A549 (cell line): ENCODE measurements at regions not wholly inside any gene's neighbourhood (a gene's known extent, or its start where the extent isn't known, plus 50 kb on each side); places are given as distances from the start of the nearest gene placed in this dataset.

Experiments
- ATAC-seq, 2 experiments: fragments of 200-7000 bp in 1 of 2; fragments of >200 bp in 1 of 2; cut with Nextera tagmentation in 1 of 2; cut with Tn5 transposase in 1 of 2; 3 replicates each; pipeline versions ENCODE4 v1.8.0 to v1.9.1; 2018 to 2020; ENCODE audit warnings: mild to moderate bottlenecking in 1 of 2, moderate library complexity in 1 of 2
- CTCF ChIA-PET: fragments of 300-600 bp; sonication (Branson Sonifier 250); formaldehyde crosslinking; extraction: SDS; loops from one replicate; lab custom pipeline; 2021; ENCODE audit warnings: antibody characterized with exemption, inconsistent platforms; lab: Yijun Ruan, JAX
- POLR2A ChIA-PET: fragments of 350-600 bp; formaldehyde crosslinking; extraction: SDS; loops from one replicate; lab custom pipeline; 2021; ENCODE audit warnings: antibody characterized with exemption, inconsistent platforms; lab: Yijun Ruan, JAX
- DNase-seq, 2 experiments: peaks; one replicate each; pipeline versions ENCODE4 v3.0.0 to v3.0.0-alpha.2; 2011 to 2016; ENCODE audit warnings: low read depth in 1 of 2, low spot score in 1 of 2
- FAIRE-seq: peaks from 2 replicates; lab custom pipeline; 2011; peaks lifted over from hg19 to GRCh38; lab: Jason Lieb, UNC
- H3K27ac ChIP-seq, 2 experiments: fragments of >200 bp; sonication (Bioruptor Twin); formaldehyde crosslinking; 3 replicates each; pipeline ENCODE4 v1.5.1; 2016 to 2017
- H3K4me1 ChIP-seq: fragments of >200 bp; sonication (Bioruptor Twin); formaldehyde crosslinking; 3 replicates; pipeline ENCODE4 v1.6.1; 2016
- H3K4me2 ChIP-seq: fragments of >200 bp; sonication (Bioruptor Twin); formaldehyde crosslinking; 3 replicates; pipeline ENCODE4 v1.6.1; 2016
- H3K4me3 ChIP-seq: fragments of >200 bp; sonication (Bioruptor Twin); formaldehyde crosslinking; 3 replicates; pipeline ENCODE4 v1.5.1; 2016
- H3K9me3 ChIP-seq: fragments of >200 bp; sonication (Bioruptor Twin); formaldehyde crosslinking; 3 replicates; pipeline ENCODE4 v1.6.1; 2016
- BHLHE40 ChIP-seq: IDR thresholded peaks from 2 replicates; pipeline ENCODE4 v1.6.1; 2012; ENCODE audit warnings: low read depth, low read length, inconsistent platforms
- CEBPB ChIP-seq, 2 experiments: fragments of >200 bp in 1 of 2; sonication (Bioruptor Twin) in 1 of 2; formaldehyde crosslinking in 1 of 2; IDR thresholded peaks; 2 replicates each; pipeline ENCODE4 v1.6.1; 2012 to 2016
- CHD2 ChIP-seq: fragments of 150-350 bp; IDR thresholded peaks from 2 replicates; pipeline ENCODE4 v1.6.1; 2014; ENCODE audit warnings: low read length; ENCODE audit not compliant: partially characterized antibody
- CHD4 ChIP-seq: fragments of 200-600 bp; sonication (generic); IDR thresholded peaks from 2 replicates; pipeline ENCODE4 v1.6.1; 2016; ENCODE audit warnings: antibody characterized with exemption, mild to moderate bottlenecking, borderline replicate concordance
- EHF ChIP-seq: fragments of 250-450 bp; sonication (Bioruptor Pico); IDR thresholded peaks from 2 replicates; pipeline ENCODE4 v1.5.0; 2020; ENCODE audit warnings: mild to moderate bottlenecking
- EHMT2 ChIP-seq: fragments of 200-600 bp; sonication (generic); IDR thresholded peaks from 2 replicates; pipeline ENCODE4 v1.6.1; 2016; ENCODE audit warnings: antibody characterized with exemption, low read depth, mild to moderate bottlenecking, moderate library complexity
- ESRRA ChIP-seq: fragments of 150-350 bp; IDR thresholded peaks from 2 replicates; pipeline ENCODE4 v1.6.1; 2014; ENCODE audit warnings: mild to moderate bottlenecking, low read length, borderline replicate concordance
- FOSB ChIP-seq: fragments of 250-450 bp; sonication (Bioruptor Pico); IDR thresholded peaks from 2 replicates; pipeline ENCODE4 v1.5.0; 2020; ENCODE audit warnings: mild to moderate bottlenecking, moderate library complexity
- FOSL2 ChIP-seq, 2 experiments: fragments of 450-650 bp in 1 of 2; fragments of >200 bp in 1 of 2; sonication (Bioruptor Twin) in 1 of 2; formaldehyde crosslinking; IDR thresholded peaks; 2 replicates each; pipeline versions ENCODE4 v1.5.0 to v1.6.1; 2016 to 2020; ENCODE audit warnings: mild to moderate bottlenecking in 1 of 2, moderate library complexity in 1 of 2
- HOXA7 ChIP-seq: fragments of 250-450 bp; sonication (Bioruptor Pico); IDR thresholded peaks from 2 replicates; pipeline ENCODE4 v1.5.0; 2020; ENCODE audit warnings: mild to moderate bottlenecking, moderate library complexity
- HOXB13 ChIP-seq: fragments of 250-450 bp; sonication (Bioruptor Pico); IDR thresholded peaks from 2 replicates; pipeline ENCODE4 v1.5.0; 2020; ENCODE audit warnings: low read depth, mild to moderate bottlenecking, moderate library complexity
- KDM1A ChIP-seq: fragments of 200-600 bp; sonication (generic); IDR thresholded peaks from 2 replicates; pipeline ENCODE4 v1.6.1; 2016; ENCODE audit warnings: low read depth, mild to moderate bottlenecking
- MAFK ChIP-seq: fragments of 450-650 bp; IDR thresholded peaks from 2 replicates; pipeline ENCODE4 v1.6.1; 2014; ENCODE audit not compliant: partially characterized antibody
- MAZ ChIP-seq: fragments of 150-350 bp; IDR thresholded peaks from 2 replicates; pipeline ENCODE4 v1.6.1; 2014; ENCODE audit warnings: antibody characterized with exemption, low read depth, low read length, borderline replicate concordance
- MYC ChIP-seq: IDR thresholded peaks from 2 replicates; pipeline ENCODE4 v1.6.1; 2012; ENCODE audit warnings: mild to moderate bottlenecking, inconsistent platforms, low read length, improper control_type of control experiment, borderline replicate concordance
- NR3C1 ChIP-seq: fragments of >200 bp; sonication (Bioruptor Twin); formaldehyde crosslinking; IDR thresholded peaks from 3 replicates; pipeline ENCODE4 v1.6.1; 2017
- PHF8 ChIP-seq: fragments of 200-600 bp; sonication (generic); IDR thresholded peaks from 2 replicates; pipeline ENCODE4 v1.6.1; 2016; ENCODE audit warnings: low read depth, mild to moderate bottlenecking, antibody characterized with exemption, moderate library complexity, borderline replicate concordance
- POLR2A ChIP-seq: IDR thresholded peaks from 2 replicates; pipeline ENCODE4 v1.6.1; 2012; ENCODE audit warnings: mild to moderate bottlenecking, low read length
- POLR2AphosphoS2 ChIP-seq: conservative IDR thresholded peaks from 2 replicates; pipeline ENCODE4 v1.6.1; 2012; ENCODE audit warnings: low read length, improper control_type of control experiment, inconsistent platforms
- RAD21 ChIP-seq, 2 experiments: fragments of >200 bp in 1 of 2; sonication (Bioruptor Twin) in 1 of 2; formaldehyde crosslinking in 1 of 2; IDR thresholded peaks in 1 of 2; conservative IDR thresholded peaks in 1 of 2; 2 replicates in 1 of 2; 3 replicates in 1 of 2; pipeline ENCODE4 v1.6.1; 2012 to 2018; ENCODE audit warnings: inconsistent platforms in 1 of 2
- RARB ChIP-seq: fragments of 250-450 bp; sonication (Bioruptor Pico); IDR thresholded peaks from 2 replicates; pipeline ENCODE4 v1.8.0; 2021; ENCODE audit warnings: mild to moderate bottlenecking, moderate library complexity
- RFX5 ChIP-seq: fragments of 450-650 bp; IDR thresholded peaks from 2 replicates; pipeline ENCODE4 v1.7.1; 2014; ENCODE audit warnings: antibody characterized with exemption, mild to moderate bottlenecking, moderate library complexity
- RNF2 ChIP-seq: fragments of 200-600 bp; sonication (generic); IDR thresholded peaks from 2 replicates; pipeline ENCODE4 v1.6.1; 2016; ENCODE audit warnings: low read depth, mild to moderate bottlenecking, antibody characterized with exemption, moderate library complexity, borderline replicate concordance
- SREBF2 ChIP-seq: fragments of 450-650 bp; IDR thresholded peaks from 2 replicates; pipeline ENCODE4 v1.6.1; 2014; ENCODE audit warnings: mild to moderate bottlenecking, moderate library complexity
- TFCP2L1 ChIP-seq: fragments of 250-450 bp; sonication (Bioruptor Pico); IDR thresholded peaks from 2 replicates; pipeline ENCODE4 v1.5.0; 2021; ENCODE audit warnings: mild to moderate bottlenecking
- TP53 ChIP-seq: fragments of 250-450 bp; sonication (Bioruptor Pico); IDR thresholded peaks from 2 replicates; pipeline ENCODE4 v1.5.0; 2021; ENCODE audit warnings: mild to moderate bottlenecking, moderate library complexity
- ZFP36 ChIP-seq: fragments of 450-650 bp; IDR thresholded peaks from 2 replicates; pipeline ENCODE4 v1.6.1; 2014; ENCODE audit warnings: borderline replicate concordance; ENCODE audit not compliant: partially characterized antibody
- ZNF302 ChIP-seq: fragments of 250-450 bp; sonication (Bioruptor Pico); IDR thresholded peaks from 2 replicates; pipeline ENCODE4 v1.9.0; 2021; ENCODE audit warnings: inconsistent platforms, mild to moderate bottlenecking, moderate library complexity
- WGBS: methylation state at CpG from one replicate; pipeline ENCODE4 v1.1.6; 2017; ENCODE audit errors: missing lambda C conversion rate; 5-methylcytosine and 5-hydroxymethylcytosine counted together
- TF ChIP-seq, protein P1 (sequence below): fragments of >200 bp; sonication (Bioruptor Twin); formaldehyde crosslinking; IDR thresholded peaks from 3 replicates; pipeline ENCODE4 v1.5.1; 2016
- TF ChIP-seq, protein P2 (sequence below): IDR thresholded peaks from 2 replicates; pipeline ENCODE4 v1.6.1; 2012; ENCODE audit warnings: low read depth, borderline replicate concordance
- TF ChIP-seq, protein P3 (sequence below): fragments of >200 bp; sonication (Bioruptor Twin); formaldehyde crosslinking; IDR thresholded peaks from 2 replicates; pipeline ENCODE4 v1.6.1; 2016

DNA sequence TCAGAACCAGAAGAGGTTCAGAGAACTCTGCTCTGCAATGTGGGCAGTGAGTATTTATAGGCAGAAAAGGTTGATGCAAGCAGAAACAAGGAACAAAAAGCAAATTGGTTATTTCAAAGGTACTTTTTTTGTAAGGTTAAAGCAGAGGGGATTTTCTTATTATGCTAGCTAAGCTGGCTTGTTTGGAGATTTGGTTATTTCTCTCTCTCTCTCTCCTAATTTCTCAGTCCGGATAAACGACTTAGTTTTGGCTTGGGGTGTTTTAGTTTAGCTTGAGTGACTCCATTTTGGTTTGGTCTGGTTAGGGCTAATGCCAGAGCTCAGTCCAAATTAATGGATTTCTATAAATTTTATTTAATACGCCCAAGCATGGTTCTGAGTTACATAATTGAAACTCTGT, 566.8 kb downstream of the SH2D4B start (continued):
- TF ChIP-seq ESRRA (no peak), BHLHE40 (no peak), RNF2 (no peak), RFX5 (no peak)

DNA sequence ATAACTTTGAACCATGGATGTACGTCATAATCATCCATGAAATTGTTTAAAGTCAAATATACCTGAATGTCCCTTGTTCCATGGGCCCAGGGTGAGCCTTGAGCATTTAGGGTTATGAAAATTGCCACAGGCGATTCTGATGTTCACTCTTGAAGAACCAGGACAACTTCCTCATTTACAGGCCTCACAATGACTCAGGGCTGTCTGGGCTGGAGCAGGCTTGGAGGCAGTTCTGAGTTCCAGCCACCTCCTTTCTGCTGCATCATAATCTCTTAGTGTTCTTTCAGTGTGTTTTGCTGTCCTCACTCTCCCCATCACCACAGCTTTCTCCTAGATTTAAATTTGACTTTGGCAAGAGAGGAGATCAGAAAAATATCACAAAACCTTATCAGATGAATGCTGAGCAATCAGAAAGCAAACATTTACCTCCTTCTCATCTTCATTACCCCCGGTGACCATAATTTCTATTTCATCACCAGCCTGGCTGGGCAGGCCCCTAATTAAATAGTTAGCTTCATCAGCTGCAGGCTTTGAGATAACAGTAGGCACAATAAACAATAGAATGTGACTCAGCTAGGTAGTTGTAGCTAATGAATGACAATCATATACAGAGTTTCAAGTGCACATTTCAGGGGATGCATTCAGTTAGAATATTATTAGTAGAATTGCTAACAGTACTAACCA, 571.0 kb downstream of the SH2D4B start:
- peak overlapping the region; percentile 39; the same call in 2 of the 3 replicates for H3K4me2 ChIP-seq
- FAIRE-seq = no peak
- POLR2A ChIA-PET = no interaction called here
- H3K4me1 ChIP-seq = 0 out of 3 replicates have a peak, but pooled peaks cover 3% of the 10 kb centered on the region
- DNase-seq = peak in 1 of 2 experiments; percentile 29
- 0 out of 6 replicates have a peak, but pooled peaks of 1 of the 2 experiments have one; percentile 54 for ATAC-seq
- 0 out of 6 replicates have a peak overlapping the region, but pooled peaks of 1 of the 2 experiments have one; percentile 3 for H3K27ac ChIP-seq
- no peak overlapping the region for H3K4me3 ChIP-seq
- TF ChIP-seq HOXA7 (CRISPR knock-in tag) (no peak), MAZ (no peak), RFX5 (no peak), TP53 (CRISPR knock-in tag) (no peak), ZNF302 (CRISPR knock-in tag) (no peak), FOSB (CRISPR knock-in tag) (no peak), CHD4 (no peak), POLR2AphosphoS2 (no peak), EHMT2 (no peak), RAD21 (conservative IDR thresholded peaks at IDR 0.05 in 1 of 2, IDR thresholded peaks at IDR 0.05 in 1 of 2) (no peak), NR3C1 (no peak), POLR2A (no peak), CEBPB (IDR thresholded peaks at IDR 0.05) (no peak), MAFK (no peak), HOXB13 (CRISPR knock-in tag) (no peak), KDM1A (no peak), EHF (CRISPR knock-in tag) (no peak)
- TF ChIP-seq, protein P1, sequence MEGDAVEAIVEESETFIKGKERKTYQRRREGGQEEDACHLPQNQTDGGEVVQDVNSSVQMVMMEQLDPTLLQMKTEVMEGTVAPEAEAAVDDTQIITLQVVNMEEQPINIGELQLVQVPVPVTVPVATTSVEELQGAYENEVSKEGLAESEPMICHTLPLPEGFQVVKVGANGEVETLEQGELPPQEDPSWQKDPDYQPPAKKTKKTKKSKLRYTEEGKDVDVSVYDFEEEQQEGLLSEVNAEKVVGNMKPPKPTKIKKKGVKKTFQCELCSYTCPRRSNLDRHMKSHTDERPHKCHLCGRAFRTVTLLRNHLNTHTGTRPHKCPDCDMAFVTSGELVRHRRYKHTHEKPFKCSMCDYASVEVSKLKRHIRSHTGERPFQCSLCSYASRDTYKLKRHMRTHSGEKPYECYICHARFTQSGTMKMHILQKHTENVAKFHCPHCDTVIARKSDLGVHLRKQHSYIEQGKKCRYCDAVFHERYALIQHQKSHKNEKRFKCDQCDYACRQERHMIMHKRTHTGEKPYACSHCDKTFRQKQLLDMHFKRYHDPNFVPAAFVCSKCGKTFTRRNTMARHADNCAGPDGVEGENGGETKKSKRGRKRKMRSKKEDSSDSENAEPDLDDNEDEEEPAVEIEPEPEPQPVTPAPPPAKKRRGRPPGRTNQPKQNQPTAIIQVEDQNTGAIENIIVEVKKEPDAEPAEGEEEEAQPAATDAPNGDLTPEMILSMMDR = no peak
- TF ChIP-seq, protein P2, sequence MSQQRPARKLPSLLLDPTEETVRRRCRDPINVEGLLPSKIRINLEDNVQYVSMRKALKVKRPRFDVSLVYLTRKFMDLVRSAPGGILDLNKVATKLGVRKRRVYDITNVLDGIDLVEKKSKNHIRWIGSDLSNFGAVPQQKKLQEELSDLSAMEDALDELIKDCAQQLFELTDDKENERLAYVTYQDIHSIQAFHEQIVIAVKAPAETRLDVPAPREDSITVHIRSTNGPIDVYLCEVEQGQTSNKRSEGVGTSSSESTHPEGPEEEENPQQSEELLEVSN = no peak
- 8% methylated on average over 3 of the region's 3 CpGs for WGBS
- CTCF ChIA-PET = no interaction called here
- no peaks in the 10 kb centered on the region for H3K9me3 ChIP-seq

DNA sequence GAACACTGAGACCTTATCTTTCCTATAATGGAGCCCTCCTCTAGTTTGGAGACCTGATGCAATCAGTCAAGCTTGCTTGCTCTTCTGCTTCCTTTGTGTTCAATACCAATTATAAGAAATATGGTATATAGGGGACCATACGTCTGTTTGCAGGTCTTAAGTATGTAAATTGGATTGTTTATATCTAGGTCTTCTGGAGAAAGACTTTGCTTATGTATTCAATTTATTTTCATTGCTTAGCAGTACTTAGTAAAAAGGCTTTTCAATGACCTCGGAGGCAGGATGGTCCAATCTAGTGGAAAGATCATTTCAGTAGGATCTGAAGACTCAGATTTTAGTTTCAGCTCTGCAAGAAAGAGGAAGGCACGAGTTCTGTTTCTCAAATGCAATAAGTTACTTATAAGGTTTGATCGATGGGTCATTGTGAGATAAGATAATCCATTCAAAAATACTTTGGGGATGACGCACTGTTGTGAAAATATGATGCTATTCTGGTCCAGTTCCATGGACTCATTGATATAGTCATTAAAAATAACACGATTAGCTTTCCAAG, 571.6 kb downstream of the SH2D4B start:
- no peak for FAIRE-seq
- TF ChIP-seq CEBPB (IDR thresholded peaks at IDR 0.05) (no peak), RAD21 (conservative IDR thresholded peaks at IDR 0.05 in 1 of 2, IDR thresholded peaks at IDR 0.05 in 1 of 2) (no peak), NR3C1 (no peak), SREBF2 (no peak), ZFP36 (no peak), TP53 (CRISPR knock-in tag) (no peak), RNF2 (no peak), MYC (no peak), MAZ (no peak), FOSL2 (IDR thresholded peaks at IDR 0.05) (no peak), FOSL2 (CRISPR knock-in tag; IDR thresholded peaks at IDR 0.05) (no peak), TFCP2L1 (CRISPR knock-in tag) (no peak), CHD2 (no peak), PHF8 (no peak), RARB (no peak)
- TF ChIP-seq, protein P3, sequence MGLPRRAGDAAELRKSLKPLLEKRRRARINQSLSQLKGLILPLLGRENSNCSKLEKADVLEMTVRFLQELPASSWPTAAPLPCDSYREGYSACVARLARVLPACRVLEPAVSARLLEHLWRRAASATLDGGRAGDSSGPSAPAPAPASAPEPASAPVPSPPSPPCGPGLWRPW = no peak
- TF ChIP-seq, protein P1 = no peak

More for the DNA sequence above, 571.6 kb downstream of the SH2D4B start:
- DNase-seq = no peak
- H3K4me3 ChIP-seq = no peak overlapping the region
- CTCF ChIA-PET = no interaction called here
- no peak for ATAC-seq
- H3K27ac ChIP-seq = no peak overlapping the region
- POLR2A ChIA-PET = no interaction called here
- 9% methylated on average over 6 of the region's 6 CpGs for WGBS
- no peaks in the 10 kb centered on the region for H3K9me3 ChIP-seq
- H3K4me1 ChIP-seq = 0 out of 3 replicates have a peak, but pooled peaks cover 3% of the 10 kb centered on the region
- H3K4me2 ChIP-seq = peak overlapping the region; percentile 39
